Frontal cortex (tissue), 3 donors: ENCODE measurements at regions not wholly inside any gene's neighbourhood (a gene's known extent, or its start where the extent isn't known, plus 50 kb on each side); places are given as distances from the start of the nearest gene placed in this dataset.

Experiments used
- DNase-seq, 2 donors: peaks; one replicate each; pipeline ENCODE4 v3.0.0; 2012; ENCODE audit warnings: low spot score in 2 of 2
- FAIRE-seq: peaks from 2 replicates; lab custom pipeline; 2012; peaks lifted over from hg19 to GRCh38; lab: Jason Lieb, UNC
- donor health status: control.
- donor health status: control.
- donor health status: control.

- FAIRE-seq (no peak), DNase-seq (no peak)
Measured at GRCh38 chr3:124381575-124382333, 348.5 kb upstream of the UMPS start.

GRCh38 chr3:124383051-124383450, 347.2 kb upstream of the UMPS start:
- FAIRE-seq (no peak), DNase-seq (no peak)

- FAIRE-seq (no peak), DNase-seq (no peak)
Measured at GRCh38 chr3:124383846-124384466, 346.3 kb upstream of the UMPS start.

GRCh38 chr3:124384527-124384926, 345.7 kb upstream of the UMPS start:
- DNase-seq = peak in 1 of 2 donors; percentile 15
- no peak for FAIRE-seq

GRCh38 chr3:124385996-124386395, 344.3 kb upstream of the UMPS start:
- DNase-seq (no peak), FAIRE-seq (no peak)

GRCh38 chr3:124386996-124387595, 343.2 kb upstream of the UMPS start:
- no peak for DNase-seq
- no peak for FAIRE-seq

- no peak for FAIRE-seq
- no peak for DNase-seq
Measured at GRCh38 chr3:124391774-124392173, 338.5 kb upstream of the UMPS start.

GRCh38 chr3:124393340-124393739, 336.9 kb upstream of the UMPS start:
- DNase-seq = no peak
- no peak for FAIRE-seq

GRCh38 chr3:124395162-124395561, 335.1 kb upstream of the UMPS start:
- no peak for DNase-seq
- FAIRE-seq = no peak

- no peak for DNase-seq
- no peak for FAIRE-seq
Measured at GRCh38 chr3:124395584-124396338, 334.5 kb upstream of the UMPS start.

GRCh38 chr3:124396339-124396950, 333.8 kb upstream of the UMPS start:
- no peak for FAIRE-seq

GRCh38 chr3:124397088-124397487, 333.2 kb upstream of the UMPS start:
- DNase-seq = no peak
- no peak for FAIRE-seq

More at GRCh38 chr3:124396339-124396950, 333.8 kb upstream of the UMPS start:
- no peak for DNase-seq

GRCh38 chr3:124398594-124398993, 331.7 kb upstream of the UMPS start:
- FAIRE-seq = no peak
- no peak for DNase-seq

GRCh38 chr3:124401843-124402242, 328.4 kb upstream of the UMPS start:
- DNase-seq = no peak
- FAIRE-seq = no peak

GRCh38 chr3:124402791-124403190, 327.5 kb upstream of the UMPS start:
- FAIRE-seq = no peak
- no peak for DNase-seq

- DNase-seq (no peak), FAIRE-seq (no peak)
Measured at GRCh38 chr3:124404621-124405020, 325.6 kb upstream of the UMPS start.

- DNase-seq (no peak), FAIRE-seq (no peak)
Measured at GRCh38 chr3:124407260-124407659, 323.0 kb upstream of the UMPS start.

GRCh38 chr3:124409650-124410275, 320.5 kb upstream of the UMPS start:
- no peak for FAIRE-seq
- DNase-seq = no peak

- FAIRE-seq = no peak
- DNase-seq = no peak
Measured at GRCh38 chr3:124410471-124410870, 319.8 kb upstream of the UMPS start.

GRCh38 chr3:124411728-124412127, 318.5 kb upstream of the UMPS start:
- FAIRE-seq (no peak), DNase-seq (no peak)
